SK-N-SH (cell line): ENCODE measurements at regions not wholly inside any gene's neighbourhood (a gene's known extent, or its start where the extent isn't known, plus 50 kb on each side); places are given as distances from the start of the nearest gene placed in this dataset.

ENCODE experiments used
- CTCF ChIA-PET: fragments of 300-600, 350-600 bp; formaldehyde crosslinking; extraction: SDS; loops from one replicate; lab custom pipeline; 2021; lab: Yijun Ruan, JAX
- POLR2A ChIA-PET: fragments of 350-600 bp; sonication (Branson Sonifier 250); formaldehyde crosslinking; extraction: SDS; loops from one replicate; lab custom pipeline; 2020; ENCODE audit warnings: antibody characterized with exemption, inconsistent platforms; lab: Yijun Ruan, JAX
- DNase-seq: peaks from one replicate; pipeline ENCODE4 v3.0.0; 2012
- H2AFZ ChIP-seq: fragments of 200-600 bp; sonication (generic); 2 replicates; pipeline ENCODE4 v1.8.1; 2016; ENCODE audit warnings: antibody characterized with exemption, mild to moderate bottlenecking, low read depth
- H3F3A ChIP-seq: fragments of 200-600 bp; sonication (generic); replicated peaks from 2 replicates; pipeline ENCODE3; 2016; ENCODE audit warnings: antibody characterized with exemption, mild to moderate bottlenecking; ENCODE audit not compliant: insufficient read depth
- H3K27ac ChIP-seq, 2 experiments: fragments of 200-500 bp in 1 of 2; fragments of 200-600 bp in 1 of 2; sonication (Bioruptor generic) in 1 of 2; sonication (generic), shearing (Covaris generic) in 1 of 2; 2 replicates each; pipeline versions ENCODE4 v1.5.1 to v1.6.1; 2014 to 2016; ENCODE audit warnings: low read depth in 2 of 2, inconsistent platforms in 1 of 2, low read length in 1 of 2, mild to moderate bottlenecking in 1 of 2, mixed read lengths in 1 of 2
- H3K27me3 ChIP-seq: fragments of 200-600 bp; sonication (generic), shearing (Covaris generic); 2 replicates; pipeline ENCODE4 v1.6.1; 2016; ENCODE audit warnings: mixed run types; ENCODE audit not compliant: insufficient read depth
- H3K36me3 ChIP-seq, 2 experiments: fragments of 200-500 bp in 1 of 2; fragments of 200-600 bp in 1 of 2; sonication (Bioruptor generic) in 1 of 2; sonication (generic) in 1 of 2; replicated peaks in 1 of 2; 2 replicates each; pipeline versions ENCODE3 to v1.5.1; 2014 to 2016; ENCODE audit warnings: low read length in 1 of 2, mild to moderate bottlenecking in 1 of 2; ENCODE audit not compliant: insufficient read depth in 2 of 2, control insufficient read depth in 1 of 2
- H3K4me1 ChIP-seq, 2 experiments: fragments of 200-500 bp in 1 of 2; fragments of 200-600 bp in 1 of 2; sonication (Bioruptor generic) in 1 of 2; sonication (generic), shearing (Covaris generic) in 1 of 2; 2 replicates each; pipeline versions ENCODE4 v1.5.1 to v1.6.1; 2014 to 2016; ENCODE audit warnings: low read depth in 1 of 2, low read length in 1 of 2, mixed run types in 1 of 2; ENCODE audit not compliant: insufficient read depth in 2 of 2, control insufficient read depth in 1 of 2
- H3K4me2 ChIP-seq: fragments of 200-600 bp; sonication (generic), shearing (Covaris generic); 2 replicates; pipeline ENCODE4 v1.6.1; 2017; ENCODE audit warnings: mixed run types
- H3K4me3 ChIP-seq, 2 experiments: fragments of 200-500 bp in 1 of 2; fragments of 200-600 bp in 1 of 2; sonication (Bioruptor generic) in 1 of 2; sonication (generic), shearing (Covaris generic) in 1 of 2; 2 replicates each; pipeline versions ENCODE4 v1.5.1 to v1.8.1; 2014 to 2016; ENCODE audit warnings: low read depth in 2 of 2, inconsistent platforms in 1 of 2, low read length in 1 of 2, mild to moderate bottlenecking in 1 of 2, mixed read lengths in 1 of 2, moderate library complexity in 1 of 2
- H3K79me2 ChIP-seq: fragments of 200-600 bp; sonication (generic); 2 replicates; pipeline ENCODE4 v1.8.1; 2017; ENCODE audit warnings: mild to moderate bottlenecking; ENCODE audit not compliant: insufficient read depth
- H3K9ac ChIP-seq: fragments of 200-600 bp; sonication (generic); 2 replicates; pipeline ENCODE4 v1.6.1; 2017; ENCODE audit warnings: mixed run types
- H3K9me2 ChIP-seq: fragments of 200-600 bp; sonication (generic); 2 replicates; pipeline ENCODE4 v1.6.1; 2017; ENCODE audit warnings: mixed run types
- H3K9me3 ChIP-seq: fragments of 200-600 bp; sonication (generic); 2 replicates; pipeline ENCODE4 v1.6.1; 2017; ENCODE audit warnings: mixed run types, mild to moderate bottlenecking, moderate library complexity
- H4K20me1 ChIP-seq: fragments of 200-600 bp; sonication (generic); 2 replicates; pipeline ENCODE4 v1.6.1; 2017; ENCODE audit warnings: mild to moderate bottlenecking, mixed run types; ENCODE audit not compliant: insufficient read depth
- CHD2 ChIP-seq: fragments of 150-350 bp; IDR thresholded peaks from 2 replicates; pipeline ENCODE4 v1.6.1; 2018; ENCODE audit warnings: low read length; ENCODE audit not compliant: partially characterized antibody
- ELF1 ChIP-seq: IDR thresholded peaks from 2 replicates; pipeline ENCODE4 v1.4.0; 2012
- EZH2phosphoT487 ChIP-seq: fragments of 200-600 bp; sonication (generic); IDR thresholded peaks from 2 replicates; pipeline ENCODE4 v1.6.1; 2017; ENCODE audit warnings: low read depth, mixed run types, mild to moderate bottlenecking, antibody characterized with exemption, moderate library complexity, borderline replicate concordance
- JUND ChIP-seq: IDR thresholded peaks from 2 replicates; pipeline ENCODE4 v1.4.0; 2012
- MEF2A ChIP-seq: IDR thresholded peaks from 2 replicates; pipeline ENCODE4 v1.4.0; 2012; ENCODE audit warnings: low read depth, borderline replicate concordance
- RAD21 ChIP-seq: IDR thresholded peaks from 2 replicates; pipeline ENCODE4 v1.6.1; 2012; ENCODE audit warnings: mild to moderate bottlenecking, low read length
- RXRA ChIP-seq: IDR thresholded peaks from 2 replicates; pipeline ENCODE4 v1.4.0; 2012; ENCODE audit warnings: low read depth, mild to moderate bottlenecking, borderline replicate concordance
- TCF12 ChIP-seq: IDR thresholded peaks from 2 replicates; pipeline ENCODE4 v1.4.0; 2012
- TEAD4 ChIP-seq: IDR thresholded peaks from 2 replicates; pipeline ENCODE4 v1.4.0; 2012; ENCODE audit warnings: mild to moderate bottlenecking, borderline replicate concordance; ENCODE audit not compliant: insufficient read depth
- YY1 ChIP-seq: IDR thresholded peaks from 2 replicates; pipeline ENCODE4 v1.4.0; 2012; ENCODE audit warnings: low read depth, mild to moderate bottlenecking
- WGBS: methylation state at CpG from one replicate; pipeline ENCODE4 v1.1.6; 2017; ENCODE audit warnings: low lambda C conversion rate; 5-methylcytosine and 5-hydroxymethylcytosine counted together
- TF ChIP-seq, protein P1 (sequence below): IDR thresholded peaks from 2 replicates; pipeline ENCODE4; 2012
- TF ChIP-seq, protein P2 (sequence below): IDR thresholded peaks from 2 replicates; pipeline ENCODE4 v1.4.0; 2012; ENCODE audit warnings: low read depth
- TF ChIP-seq, protein P3 (sequence below): IDR thresholded peaks from 2 replicates; pipeline ENCODE4 v1.4.0; 2012; ENCODE audit warnings: low read depth, borderline replicate concordance
- TF ChIP-seq, protein P4 (sequence below): fragments of 150-350 bp; IDR thresholded peaks from 2 replicates; pipeline ENCODE4 v1.6.1; 2016; ENCODE audit warnings: mild to moderate bottlenecking, low read depth, low read length
- TF ChIP-seq, protein P5 (sequence below): IDR thresholded peaks from 2 replicates; pipeline ENCODE4 v1.4.0; 2012; ENCODE audit warnings: low read depth, borderline replicate concordance

DNA sequence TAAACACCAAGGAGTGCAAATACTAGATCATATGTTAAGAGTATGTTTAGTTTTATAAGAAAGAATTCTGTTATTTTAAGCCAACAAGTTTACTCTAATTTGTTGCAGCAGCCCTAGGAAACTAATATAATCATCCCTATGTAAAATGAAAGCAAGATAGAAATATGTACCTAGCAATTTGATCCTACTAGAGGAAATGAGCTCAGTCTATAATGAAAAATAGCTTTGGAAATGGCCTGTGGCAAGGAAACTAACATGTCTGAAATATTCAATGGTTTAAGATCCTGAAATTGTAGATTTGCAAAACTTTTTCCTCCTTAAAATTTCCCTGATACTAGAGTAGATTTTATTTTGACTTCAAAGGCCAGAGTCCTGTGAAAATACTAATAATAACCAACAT lies 112.7 kb upstream of the SLC5A12 start:
- Histone ChIP-seq H3K4me3 (no peak overlapping the region), H4K20me1 (no peaks in the 10 kb centered on the region), H3F3A (peaks cover 4% of the 10 kb centered on the region), H3K9me3 (no peaks in the 10 kb centered on the region), H3K9me2 (no peaks in the 10 kb centered on the region), H3K4me2 (no peak overlapping the region), H3K4me1 (no peaks in the 10 kb centered on the region), H2AFZ (peak overlapping the region; percentile 9; the same call in 1 of the 2 replicates), H3K27me3 (no peaks in the 10 kb centered on the region), H3K27ac (peak overlapping the region in 1 of 2 experiments; percentile 60; a peak in 1 of 4 replicates), H3K79me2 (no peaks in the 10 kb centered on the region), H3K36me3 (no peaks in the 10 kb centered on the region), H3K9ac (no peak overlapping the region)
- ChIA-PET POLR2A (no interaction called here), CTCF (interaction anchor here (1.4 kb wide), 1 partner anchor 9 kb away, joined by 3 read pairs; no protein-coding TSS in a partner anchor)
- DNase-seq, result no peak
- peak; percentile 39 for TF ChIP-seq TCF12
- TF ChIP-seq, protein P1, sequence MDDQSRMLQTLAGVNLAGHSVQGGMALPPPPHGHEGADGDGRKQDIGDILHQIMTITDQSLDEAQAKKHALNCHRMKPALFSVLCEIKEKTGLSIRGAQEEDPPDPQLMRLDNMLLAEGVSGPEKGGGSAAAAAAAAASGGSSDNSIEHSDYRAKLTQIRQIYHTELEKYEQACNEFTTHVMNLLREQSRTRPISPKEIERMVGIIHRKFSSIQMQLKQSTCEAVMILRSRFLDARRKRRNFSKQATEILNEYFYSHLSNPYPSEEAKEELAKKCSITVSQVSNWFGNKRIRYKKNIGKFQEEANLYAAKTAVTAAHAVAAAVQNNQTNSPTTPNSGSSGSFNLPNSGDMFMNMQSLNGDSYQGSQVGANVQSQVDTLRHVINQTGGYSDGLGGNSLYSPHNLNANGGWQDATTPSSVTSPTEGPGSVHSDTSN, result peak; percentile 65; the same call in 1 of the 2 replicates
- TF ChIP-seq RAD21, result no peak
- 0 out of 2 replicates have a peak, but pooled peaks have one; percentile 5 for TF ChIP-seq JUND

DNA sequence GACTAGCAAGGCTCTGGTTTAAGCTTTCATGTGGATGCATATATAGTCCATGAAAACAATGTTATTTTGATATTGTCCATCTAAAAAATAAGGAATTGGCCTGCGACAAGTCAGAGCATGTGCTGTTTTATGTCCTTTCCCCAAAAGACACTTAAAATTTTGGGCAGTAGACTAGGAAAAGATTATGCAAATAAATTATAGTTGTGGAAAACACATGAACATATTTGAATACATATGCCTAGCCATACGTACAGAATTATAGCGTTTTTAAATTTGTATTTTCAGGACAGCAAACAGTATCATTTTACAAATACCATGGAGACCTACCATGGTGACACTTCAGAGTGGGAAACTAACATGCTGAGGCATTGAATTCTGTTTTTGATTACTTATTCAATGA lies 113.8 kb upstream of the SLC5A12 start:
- no peaks in the 10 kb centered on the region for H3K79me2 ChIP-seq
- no peaks in the 10 kb centered on the region for H3K9me2 ChIP-seq
- H3K4me2 ChIP-seq, result no peak overlapping the region
- CTCF ChIA-PET, result interaction anchor here (1.2 to 1.4 kb wide), 2 partner anchors 8 to 24 kb away, joined by 3 read pairs; no protein-coding TSS in a partner anchor
- H3K36me3 ChIP-seq, result no peaks in the 10 kb centered on the region
- WGBS, result 73% methylated on average over 3 of the region's 3 CpGs
- H3K27ac ChIP-seq, result no peak overlapping the region
- no peaks in the 10 kb centered on the region for H3K27me3 ChIP-seq
- no peaks in the 10 kb centered on the region; a peak in 1 of 4 replicates for H3K4me1 ChIP-seq
- no peak for DNase-seq
- no peaks in the 10 kb centered on the region for H3K9me3 ChIP-seq
- H2AFZ ChIP-seq, result no peak overlapping the region
- no peak overlapping the region for H3K9ac ChIP-seq
- peaks cover 4% of the 10 kb centered on the region for H3F3A ChIP-seq
- no peaks in the 10 kb centered on the region for H4K20me1 ChIP-seq
- no peak overlapping the region for H3K4me3 ChIP-seq
- TF ChIP-seq, protein P2, sequence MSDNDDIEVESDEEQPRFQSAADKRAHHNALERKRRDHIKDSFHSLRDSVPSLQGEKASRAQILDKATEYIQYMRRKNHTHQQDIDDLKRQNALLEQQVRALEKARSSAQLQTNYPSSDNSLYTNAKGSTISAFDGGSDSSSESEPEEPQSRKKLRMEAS, result no peak
- TF ChIP-seq ELF1 (no peak), RXRA (no peak), EZH2phosphoT487 (no peak), MEF2A (no peak), TEAD4 (no peak), YY1 (no peak), CHD2 (no peak)
- TF ChIP-seq, protein P3, sequence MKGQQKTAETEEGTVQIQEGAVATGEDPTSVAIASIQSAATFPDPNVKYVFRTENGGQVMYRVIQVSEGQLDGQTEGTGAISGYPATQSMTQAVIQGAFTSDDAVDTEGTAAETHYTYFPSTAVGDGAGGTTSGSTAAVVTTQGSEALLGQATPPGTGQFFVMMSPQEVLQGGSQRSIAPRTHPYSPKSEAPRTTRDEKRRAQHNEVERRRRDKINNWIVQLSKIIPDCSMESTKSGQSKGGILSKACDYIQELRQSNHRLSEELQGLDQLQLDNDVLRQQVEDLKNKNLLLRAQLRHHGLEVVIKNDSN, result no peak
- TF ChIP-seq, protein P4, sequence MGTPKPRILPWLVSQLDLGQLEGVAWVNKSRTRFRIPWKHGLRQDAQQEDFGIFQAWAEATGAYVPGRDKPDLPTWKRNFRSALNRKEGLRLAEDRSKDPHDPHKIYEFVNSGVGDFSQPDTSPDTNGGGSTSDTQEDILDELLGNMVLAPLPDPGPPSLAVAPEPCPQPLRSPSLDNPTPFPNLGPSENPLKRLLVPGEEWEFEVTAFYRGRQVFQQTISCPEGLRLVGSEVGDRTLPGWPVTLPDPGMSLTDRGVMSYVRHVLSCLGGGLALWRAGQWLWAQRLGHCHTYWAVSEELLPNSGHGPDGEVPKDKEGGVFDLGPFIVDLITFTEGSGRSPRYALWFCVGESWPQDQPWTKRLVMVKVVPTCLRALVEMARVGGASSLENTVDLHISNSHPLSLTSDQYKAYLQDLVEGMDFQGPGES, result no peak
- TF ChIP-seq, protein P5, sequence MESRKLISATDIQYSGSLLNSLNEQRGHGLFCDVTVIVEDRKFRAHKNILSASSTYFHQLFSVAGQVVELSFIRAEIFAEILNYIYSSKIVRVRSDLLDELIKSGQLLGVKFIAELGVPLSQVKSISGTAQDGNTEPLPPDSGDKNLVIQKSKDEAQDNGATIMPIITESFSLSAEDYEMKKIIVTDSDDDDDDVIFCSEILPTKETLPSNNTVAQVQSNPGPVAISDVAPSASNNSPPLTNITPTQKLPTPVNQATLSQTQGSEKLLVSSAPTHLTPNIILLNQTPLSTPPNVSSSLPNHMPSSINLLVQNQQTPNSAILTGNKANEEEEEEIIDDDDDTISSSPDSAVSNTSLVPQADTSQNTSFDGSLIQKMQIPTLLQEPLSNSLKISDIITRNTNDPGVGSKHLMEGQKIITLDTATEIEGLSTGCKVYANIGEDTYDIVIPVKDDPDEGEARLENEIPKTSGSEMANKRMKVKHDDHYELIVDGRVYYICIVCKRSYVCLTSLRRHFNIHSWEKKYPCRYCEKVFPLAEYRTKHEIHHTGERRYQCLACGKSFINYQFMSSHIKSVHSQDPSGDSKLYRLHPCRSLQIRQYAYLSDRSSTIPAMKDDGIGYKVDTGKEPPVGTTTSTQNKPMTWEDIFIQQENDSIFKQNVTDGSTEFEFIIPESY, result no peak
- TF ChIP-seq, all 33 proteins: peak for 0
- POLR2A ChIA-PET, result no interaction called here
